Glomerular visceral epithelial cell (primary cell): ENCODE measurements at regions not wholly inside any gene's neighbourhood (a gene's known extent, or its start where the extent isn't known, plus 50 kb on each side); places are given as distances from the start of the nearest gene placed in this dataset.
A peak's percentile ranks its signal among the peaks of the same experiment; 100 is the strongest.
"Not testable (repeated sequence)": the region's sequence is repeated elsewhere in the genome, so short reads cannot be mapped to it uniquely, and the experiment has no call there.

Experiments
- DNase-seq: peaks from one replicate; pipeline ENCODE4 v3.0.0-alpha.2; 2016; ENCODE audit errors: extremely low spot score

GRCh38 chr6:8939615-8940014, 504.3 kb upstream of the SLC35B3 start:
- no peak for DNase-seq

- DNase-seq, result no peak
Measured at GRCh38 chr6:8934318-8934717, 499.0 kb upstream of the SLC35B3 start.

GRCh38 chr6:8930009-8930408, 494.7 kb upstream of the SLC35B3 start:
- DNase-seq, result no peak

- not testable (repeated sequence) for DNase-seq
Measured at GRCh38 chr6:8920244-8920643, 484.9 kb upstream of the SLC35B3 start.

- no peak for DNase-seq
Measured at GRCh38 chr6:8918196-8918595, 482.9 kb upstream of the SLC35B3 start.

GRCh38 chr6:8914700-8915099, 479.4 kb upstream of the SLC35B3 start:
- DNase-seq, result no peak

- no peak for DNase-seq
Measured at GRCh38 chr6:8908638-8909037, 473.3 kb upstream of the SLC35B3 start.

GRCh38 chr6:8906699-8907098, 471.4 kb upstream of the SLC35B3 start:
- no peak for DNase-seq

- DNase-seq, result no peak
Measured at GRCh38 chr6:8905757-8906156, 470.4 kb upstream of the SLC35B3 start.

- no peak for DNase-seq
Measured at GRCh38 chr6:8904754-8905153, 469.4 kb upstream of the SLC35B3 start.

GRCh38 chr6:8900056-8900455, 464.7 kb upstream of the SLC35B3 start:
- no peak for DNase-seq

GRCh38 chr6:8889514-8889913, 454.2 kb upstream of the SLC35B3 start:
- no peak for DNase-seq

GRCh38 chr6:8888468-8888867, 453.1 kb upstream of the SLC35B3 start:
- no peak for DNase-seq

- DNase-seq, result no peak
Measured at GRCh38 chr6:8881663-8882062, 446.3 kb upstream of the SLC35B3 start.

GRCh38 chr6:8879334-8879733, 444.0 kb upstream of the SLC35B3 start:
- DNase-seq, result no peak

- no peak for DNase-seq
Measured at GRCh38 chr6:8875986-8876385, 440.6 kb upstream of the SLC35B3 start.

GRCh38 chr6:8872589-8872988, 437.2 kb upstream of the SLC35B3 start:
- DNase-seq, result no peak

GRCh38 chr6:8865451-8865850, 430.1 kb upstream of the SLC35B3 start:
- DNase-seq, result no peak

GRCh38 chr6:8860671-8861070, 425.3 kb upstream of the SLC35B3 start:
- DNase-seq, result peak; percentile 11

- peak; percentile 5 for DNase-seq
Measured at GRCh38 chr6:8859501-8859900, 424.2 kb upstream of the SLC35B3 start.

GRCh38 chr6:8858854-8859331, 423.5 kb upstream of the SLC35B3 start:
- no peak for DNase-seq

GRCh38 chr6:8857160-8857559, 421.8 kb upstream of the SLC35B3 start:
- no peak for DNase-seq

- no peak for DNase-seq
Measured at GRCh38 chr6:8855411-8855810, 420.1 kb upstream of the SLC35B3 start.

GRCh38 chr6:8852332-8852731, 417.0 kb upstream of the SLC35B3 start:
- DNase-seq, result no peak

GRCh38 chr6:8846680-8847079, 411.3 kb upstream of the SLC35B3 start:
- DNase-seq, result not testable (repeated sequence)
